Mononuclear cell (primary cell): ENCODE measurements at regions not wholly inside any gene's neighbourhood (a gene's known extent, or its start where the extent isn't known, plus 50 kb on each side); places are given as distances from the start of the nearest gene placed in this dataset.

Experiments
- H3K27me3 ChIP-seq: 2 replicates; pipeline ENCODE4 v1.6.0; 2011; ENCODE audit warnings: low read length, control low read depth; ENCODE audit not compliant: insufficient read depth
- H3K4me1 ChIP-seq: 2 replicates; pipeline ENCODE4 v1.5.1; 2011; ENCODE audit warnings: mild to moderate bottlenecking, low read length, control low read depth; ENCODE audit not compliant: insufficient read depth
- H3K4me3 ChIP-seq: 2 replicates; pipeline ENCODE4 v1.5.1; 2011; ENCODE audit warnings: mild to moderate bottlenecking, low read length, moderate library complexity
- H3K9me3 ChIP-seq: 2 replicates; pipeline ENCODE4 v1.5.1; 2011; ENCODE audit warnings: low read depth, mild to moderate bottlenecking, control low read depth, low read length

GRCh38 chr10:31730776-31731175 lies 197.9 kb downstream of the ARHGAP12 start:
- no peaks in the 10 kb centered on the region for H3K27me3 ChIP-seq
- no peak overlapping the region for H3K4me3 ChIP-seq
- no peaks in the 10 kb centered on the region for H3K9me3 ChIP-seq
- H3K4me1 ChIP-seq = no peaks in the 10 kb centered on the region

GRCh38 chr10:31728698-31729224 lies 199.9 kb downstream of the ARHGAP12 start:
- H3K4me1 ChIP-seq = no peaks in the 10 kb centered on the region
- no peaks in the 10 kb centered on the region for H3K9me3 ChIP-seq
- H3K27me3 ChIP-seq = no peaks in the 10 kb centered on the region
- no peak overlapping the region for H3K4me3 ChIP-seq

GRCh38 chr10:31725436-31725835 lies 203.2 kb downstream of the ARHGAP12 start:
- Histone ChIP-seq H3K4me3 (no peak overlapping the region), H3K9me3 (no peaks in the 10 kb centered on the region), H3K4me1 (no peaks in the 10 kb centered on the region), H3K27me3 (no peaks in the 10 kb centered on the region)

GRCh38 chr10:31724296-31724695 lies 204.3 kb downstream of the ARHGAP12 start:
- Histone ChIP-seq H3K9me3 (no peaks in the 10 kb centered on the region), H3K4me3 (no peak overlapping the region), H3K27me3 (no peaks in the 10 kb centered on the region), H3K4me1 (no peaks in the 10 kb centered on the region)

GRCh38 chr10:31723106-31723750 lies 205.4 kb downstream of the ARHGAP12 start:
- H3K9me3 ChIP-seq = no peaks in the 10 kb centered on the region
- no peaks in the 10 kb centered on the region for H3K27me3 ChIP-seq
- no peak overlapping the region for H3K4me3 ChIP-seq

GRCh38 chr10:31721096-31721495 lies 207.5 kb downstream of the ARHGAP12 start:
- Histone ChIP-seq H3K4me3 (no peak overlapping the region), H3K4me1 (no peaks in the 10 kb centered on the region), H3K27me3 (no peaks in the 10 kb centered on the region), H3K9me3 (no peaks in the 10 kb centered on the region)

More at GRCh38 chr10:31723106-31723750, 205.4 kb downstream of the ARHGAP12 start:
- H3K4me1 ChIP-seq = no peaks in the 10 kb centered on the region

GRCh38 chr10:31720546-31720945 lies 208.1 kb downstream of the ARHGAP12 start:
- no peaks in the 10 kb centered on the region for H3K4me1 ChIP-seq
- H3K4me3 ChIP-seq = no peak overlapping the region
- H3K9me3 ChIP-seq = no peaks in the 10 kb centered on the region
- no peaks in the 10 kb centered on the region for H3K27me3 ChIP-seq

- no peaks in the 10 kb centered on the region for H3K27me3 ChIP-seq
- H3K4me1 ChIP-seq = peaks cover 49% of the 10 kb centered on the region
Measured at GRCh38 chr10:31709476-31709875, 219.2 kb downstream of the ARHGAP12 start.

GRCh38 chr10:31709028-31709427 lies 219.6 kb downstream of the ARHGAP12 start:
- Histone ChIP-seq H3K27me3 (no peaks in the 10 kb centered on the region), H3K9me3 (peaks cover 9% of the 10 kb centered on the region), H3K4me3 (no peak overlapping the region), H3K4me1 (peaks cover 49% of the 10 kb centered on the region)

More at GRCh38 chr10:31709476-31709875, 219.2 kb downstream of the ARHGAP12 start:
- peaks cover 9% of the 10 kb centered on the region for H3K9me3 ChIP-seq
- no peak overlapping the region for H3K4me3 ChIP-seq

- no peaks in the 10 kb centered on the region for H3K27me3 ChIP-seq
- peaks cover 9% of the 10 kb centered on the region for H3K9me3 ChIP-seq
- H3K4me3 ChIP-seq = no peak overlapping the region
- H3K4me1 ChIP-seq = peaks cover 49% of the 10 kb centered on the region
Measured at GRCh38 chr10:31708474-31708873, 220.2 kb downstream of the ARHGAP12 start.

GRCh38 chr10:31708046-31708445 lies 220.6 kb downstream of the ARHGAP12 start:
- no peak overlapping the region for H3K4me3 ChIP-seq

GRCh38 chr10:31707093-31708039 lies 221.3 kb downstream of the ARHGAP12 start:
- Histone ChIP-seq H3K4me3 (peak overlapping the region; percentile 4), H3K27me3 (no peaks in the 10 kb centered on the region), H3K4me1 (peaks cover 49% of the 10 kb centered on the region), H3K9me3 (peaks cover 9% of the 10 kb centered on the region)

More at GRCh38 chr10:31708046-31708445, 220.6 kb downstream of the ARHGAP12 start:
- no peaks in the 10 kb centered on the region for H3K27me3 ChIP-seq
- H3K4me1 ChIP-seq = peaks cover 49% of the 10 kb centered on the region
- H3K9me3 ChIP-seq = peaks cover 9% of the 10 kb centered on the region

- H3K4me3 ChIP-seq = peak overlapping the region; percentile 4
- H3K27me3 ChIP-seq = no peaks in the 10 kb centered on the region
- H3K4me1 ChIP-seq = peaks cover 54% of the 10 kb centered on the region
- H3K9me3 ChIP-seq = peaks cover 9% of the 10 kb centered on the region
Measured at GRCh38 chr10:31706464-31707092, 222.1 kb downstream of the ARHGAP12 start.

GRCh38 chr10:31705136-31705535 lies 223.5 kb downstream of the ARHGAP12 start:
- Histone ChIP-seq H3K4me3 (no peak overlapping the region), H3K27me3 (no peaks in the 10 kb centered on the region), H3K9me3 (no peaks in the 10 kb centered on the region), H3K4me1 (peaks cover 65% of the 10 kb centered on the region)

- no peaks in the 10 kb centered on the region for H3K9me3 ChIP-seq
- H3K27me3 ChIP-seq = no peaks in the 10 kb centered on the region
- peaks cover 66% of the 10 kb centered on the region for H3K4me1 ChIP-seq
- H3K4me3 ChIP-seq = no peak overlapping the region
Measured at GRCh38 chr10:31704195-31704594, 224.4 kb downstream of the ARHGAP12 start.
